ENCODE measurements at regions not wholly inside any gene's neighbourhood (a gene's known extent, or its start where the extent isn't known, plus 50 kb on each side); places are given as distances from the start of the nearest gene placed in this dataset.

- TF ChIP-seq CTCF (optimal IDR thresholded peaks at IDR 0.05 in 1 of 3, IDR thresholded peaks at IDR 0.05 in 1 of 3, conservative IDR thresholded peaks at IDR 0.05 in 1 of 3; ENCODE audit: extremely low read depth in 1 of 3, insufficient read depth in 2 of 3, low read length in 3 of 3) (no peak), EZH2 (IDR thresholded peaks at IDR 0.05; ENCODE audit: low read length) (no peak)
Observed at GRCh38 chrX:3166670-3167455, 125.6 kb downstream of the ARSF start.
